GM12873 (cell line): ENCODE measurements at regions not wholly inside any gene's neighbourhood (a gene's known extent, or its start where the extent isn't known, plus 50 kb on each side); places are given as distances from the start of the nearest gene placed in this dataset.

Experiments used
- CTCF ChIP-seq: IDR thresholded peaks from 2 replicates; pipeline ENCODE4 v1.5.1; 2012; ENCODE audit warnings: low read depth, mild to moderate bottlenecking, moderate library complexity, low read length, control low read depth; ENCODE audit not compliant: insufficient read depth; ENCODE audit errors: missing control alignments

GRCh38 chr17:73713136-73713535 lies 68.9 kb upstream of the SDK2 start:
- no peak for TF ChIP-seq CTCF

DNA sequence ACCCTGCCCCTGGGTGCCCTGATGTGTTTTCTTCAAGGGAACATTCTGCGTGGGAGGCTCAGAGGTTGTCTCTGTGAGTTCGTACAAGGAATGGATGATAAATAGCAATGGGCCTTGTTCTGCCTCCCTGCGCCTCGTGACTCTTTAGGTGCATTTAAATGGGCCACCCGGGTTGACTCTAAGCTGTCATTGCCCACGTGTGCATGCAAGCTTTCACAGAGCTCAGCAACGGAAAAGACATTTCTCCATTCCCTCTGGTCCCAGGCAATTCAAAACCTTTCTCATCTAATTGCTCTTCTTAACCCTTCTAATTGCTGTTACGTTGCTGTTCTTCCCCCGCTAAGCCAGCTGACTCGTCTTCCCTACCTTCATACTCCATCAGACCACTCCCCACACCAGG lies 71.5 kb upstream of the SDK2 start:
- TF ChIP-seq CTCF = no peak

DNA sequence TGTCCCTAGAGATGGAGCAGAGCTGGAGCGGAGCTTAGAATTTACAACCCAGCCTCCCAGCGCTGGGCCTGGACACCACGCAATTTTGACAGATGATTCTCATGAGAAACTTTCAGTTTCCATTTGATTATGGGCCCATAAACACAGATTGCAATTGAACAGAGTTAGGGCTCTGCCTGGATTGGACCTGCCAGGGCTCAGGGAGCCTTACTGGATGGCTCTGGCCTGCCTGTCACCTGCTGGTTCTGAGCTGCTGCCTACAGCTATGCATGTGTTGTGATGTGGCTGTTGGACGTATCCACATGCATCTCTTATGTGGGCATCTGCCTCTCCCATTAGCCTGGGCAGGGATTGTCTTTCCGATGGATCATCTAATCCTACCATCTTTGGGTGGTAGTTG lies 73.4 kb upstream of the SDK2 start:
- TF ChIP-seq CTCF = no peak

DNA sequence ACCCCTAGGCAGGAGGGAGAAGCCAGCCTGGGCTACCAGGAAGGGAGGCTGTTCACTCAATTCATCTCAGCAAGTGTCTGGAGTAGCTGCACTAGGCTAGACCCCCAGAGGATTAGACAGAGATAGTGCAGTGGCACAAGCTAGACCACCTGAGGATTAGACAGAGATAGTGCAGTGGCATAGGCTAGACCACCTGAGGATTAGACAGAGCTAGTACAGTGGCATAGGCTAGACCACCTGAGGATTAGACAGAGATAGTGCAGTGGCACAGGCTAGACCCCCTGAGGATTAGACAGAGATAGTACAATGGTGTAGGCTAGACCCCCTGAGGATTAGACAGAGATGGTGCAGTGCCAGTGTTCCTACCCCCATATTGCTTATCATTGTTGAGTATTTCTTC lies 74.1 kb upstream of the SDK2 start:
- no peak for TF ChIP-seq CTCF

GRCh38 chr17:73718912-73719311 lies 74.7 kb upstream of the SDK2 start:
- no peak for TF ChIP-seq CTCF

DNA sequence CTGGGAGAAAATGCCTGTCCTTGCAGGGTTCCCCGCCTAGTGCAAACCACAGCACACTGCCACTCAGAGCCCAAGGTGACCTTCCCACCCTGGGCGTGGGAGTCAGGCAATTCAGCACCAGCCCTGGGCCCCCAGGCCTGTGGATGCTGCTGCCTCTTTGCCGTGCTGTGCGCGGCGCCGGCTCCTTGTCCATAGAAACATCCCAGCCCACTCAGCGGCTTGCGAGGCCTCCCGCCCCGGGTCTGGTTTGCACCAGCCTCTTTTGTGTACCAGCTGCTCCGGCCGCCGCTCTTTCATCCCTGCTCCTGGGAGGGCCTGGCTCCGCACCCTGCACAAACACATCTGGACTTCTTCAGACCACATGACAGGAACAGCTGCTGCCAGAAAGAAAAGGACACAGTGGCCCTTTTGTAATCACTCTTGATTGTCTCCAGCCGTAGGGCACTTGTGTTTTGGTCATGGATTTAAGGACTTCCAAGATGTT lies 75.4 kb upstream of the SDK2 start:
- TF ChIP-seq CTCF = no peak

GRCh38 chr17:73720187-73720834 lies 76.1 kb upstream of the SDK2 start:
- no peak for TF ChIP-seq CTCF
